H1 (cell line): ENCODE measurements at regions not wholly inside any gene's neighbourhood (a gene's known extent, or its start where the extent isn't known, plus 50 kb on each side); places are given as distances from the start of the nearest gene placed in this dataset.

Source experiments
- CTCF ChIA-PET: fragments of 300-600 bp; sonication (Branson Sonifier 250); formaldehyde crosslinking; loops from one replicate; lab custom pipeline; 2021; ENCODE audit not compliant: partially characterized antibody; lab: Charles Lee
- POLR2A ChIA-PET: fragments of 300-600 bp; sonication (Branson Sonifier 250); formaldehyde crosslinking; loops from one replicate; lab custom pipeline; 2021; ENCODE audit warnings: inconsistent platforms; ENCODE audit not compliant: partially characterized antibody; lab: Charles Lee
- DNase-seq, 2 experiments: peaks; one replicate each; pipeline versions ENCODE4 v3.0.0 to v3.0.0-alpha.2; 2010 to 2022; ENCODE audit warnings: low spot score in 2 of 2, low read depth in 1 of 2, mixed read lengths in 1 of 2
- FAIRE-seq: peaks from 2 replicates; lab custom pipeline; 2011; peaks lifted over from hg19 to GRCh38; lab: Jason Lieb, UNC
- H2AFZ ChIP-seq: 2 replicates; pipeline ENCODE4 v1.8.1; 2012; ENCODE audit warnings: low read length, inconsistent platforms
- H2AK5ac ChIP-seq: 2 replicates; pipeline ENCODE4 v1.6.1; 2013; ENCODE audit warnings: low read depth, low read length
- H2BK120ac ChIP-seq: replicated peaks from 2 replicates; pipeline ENCODE3; 2013; ENCODE audit warnings: low read depth, low read length, inconsistent platforms
- H2BK12ac ChIP-seq: 2 replicates; pipeline ENCODE4 v1.6.1; 2013; ENCODE audit warnings: low read depth, low read length
- H2BK15ac ChIP-seq: 2 replicates; pipeline ENCODE4 v1.6.1; 2013; ENCODE audit warnings: low read length
- H2BK20ac ChIP-seq: 2 replicates; pipeline ENCODE4 v1.6.1; 2013; ENCODE audit warnings: low read length
- H2BK5ac ChIP-seq: 2 replicates; pipeline ENCODE4 v1.6.1; 2013; ENCODE audit warnings: low read depth, low read length
- H3K14ac ChIP-seq: 2 replicates; pipeline ENCODE4 v1.6.1; 2013; ENCODE audit warnings: inconsistent platforms; ENCODE audit not compliant: insufficient read length
- H3K18ac ChIP-seq: 2 replicates; pipeline ENCODE4 v1.6.1; 2013; ENCODE audit warnings: low read length; ENCODE audit errors: extremely low read depth
- H3K23ac ChIP-seq: 2 replicates; pipeline ENCODE4 v1.6.1; 2013; ENCODE audit warnings: inconsistent platforms; ENCODE audit not compliant: insufficient read length
- H3K23me2 ChIP-seq: 2 replicates; pipeline ENCODE4 v1.6.1; 2013; ENCODE audit warnings: low read depth, low read length
- H3K27ac ChIP-seq: 2 replicates; pipeline ENCODE4 v1.6.1; 2011; ENCODE audit warnings: low read depth, low read length, inconsistent platforms
- H3K27me3 ChIP-seq, 4 experiments: replicated peaks in 1 of 4; 1 replicate in 1 of 4; 2 replicates in 3 of 4; pipeline versions ENCODE4 v1.6.1 to v1.8.1; 2011 to 2013; ENCODE audit warnings: low read length in 3 of 4, mild to moderate bottlenecking in 3 of 4, inconsistent platforms in 2 of 4, mixed read lengths in 2 of 4, moderate library complexity in 1 of 4; ENCODE audit not compliant: control insufficient read depth in 3 of 4, insufficient read depth in 3 of 4; ENCODE audit errors: extremely low read depth in 1 of 4
- H3K36me3 ChIP-seq, 4 experiments: 2 replicates each; pipeline versions ENCODE4 v1.6.1 to v1.8.1; 2011 to 2013; ENCODE audit warnings: mild to moderate bottlenecking in 4 of 4, low read length in 3 of 4, moderate library complexity in 2 of 4, control low read depth in 1 of 4, inconsistent platforms in 1 of 4; ENCODE audit not compliant: insufficient read depth in 4 of 4, control insufficient read depth in 2 of 4
- H3K4ac ChIP-seq: replicated peaks from 2 replicates; pipeline ENCODE3; 2013; ENCODE audit warnings: low read length, low read depth, mixed read lengths, inconsistent platforms; ENCODE audit not compliant: insufficient read length
- H3K4me1 ChIP-seq, 4 experiments: replicated peaks in 1 of 4; 1 replicate in 1 of 4; 2 replicates in 3 of 4; pipeline versions ENCODE4 v1.6.1 to v1.8.1; 2011 to 2013; ENCODE audit warnings: low read length in 3 of 4, inconsistent platforms in 2 of 4, mixed read lengths in 1 of 4; ENCODE audit not compliant: insufficient read depth in 4 of 4, control insufficient read depth in 3 of 4
- H3K4me2 ChIP-seq, 2 experiments: 2 replicates each; pipeline versions ENCODE4 v1.6.1 to v1.8.1; 2011 to 2013; ENCODE audit warnings: low read depth in 2 of 2, low read length in 2 of 2, control low read depth in 1 of 2, inconsistent platforms in 1 of 2, mild to moderate bottlenecking in 1 of 2; ENCODE audit not compliant: insufficient read depth in 1 of 2
- H3K4me3 ChIP-seq, 4 experiments: fragments of 200-600, 300-600 bp in 1 of 4; sonication (generic), shearing (Covaris generic), sonication (Bioruptor Twin) in 1 of 4; 2 replicates each; pipeline versions ENCODE4 v1.5.1 to v1.8.1; 2011 to 2016; ENCODE audit warnings: low read length in 4 of 4, low read depth in 3 of 4, control low read depth in 2 of 4, inconsistent platforms in 2 of 4, mild to moderate bottlenecking in 2 of 4, mixed read lengths in 1 of 4, moderate library complexity in 1 of 4; ENCODE audit not compliant: insufficient read depth in 2 of 4; ENCODE audit errors: extremely low read depth in 1 of 4
- H3K56ac ChIP-seq: replicated peaks from 2 replicates; pipeline ENCODE3; 2013; ENCODE audit warnings: low read depth, mild to moderate bottlenecking, mixed read lengths, low read length, inconsistent platforms; ENCODE audit not compliant: insufficient read length
- H3K79me1 ChIP-seq: 2 replicates; pipeline ENCODE4 v1.6.1; 2013; ENCODE audit warnings: low read depth, low read length, control low read depth
- H3K79me2 ChIP-seq, 2 experiments: 2 replicates each; pipeline versions ENCODE4 v1.6.1 to v1.8.1; 2012 to 2013; ENCODE audit warnings: low read length in 2 of 2, mild to moderate bottlenecking in 2 of 2, inconsistent platforms in 1 of 2; ENCODE audit not compliant: insufficient read depth in 2 of 2, control insufficient read depth in 1 of 2
- H3K9ac ChIP-seq, 4 experiments: replicated peaks in 1 of 4; 1 replicate in 1 of 4; 2 replicates in 3 of 4; pipeline versions ENCODE4 v1.6.1 to v1.8.1; 2011 to 2013; ENCODE audit warnings: low read depth in 3 of 4, low read length in 3 of 4, control low read depth in 2 of 4, mild to moderate bottlenecking in 2 of 4, moderate library complexity in 2 of 4, inconsistent platforms in 1 of 4; ENCODE audit errors: extremely low read depth in 1 of 4
- H3K9me3 ChIP-seq, 2 experiments: 2 replicates each; pipeline versions ENCODE4 v1.6.1 to v1.8.1; 2012 to 2013; ENCODE audit warnings: mild to moderate bottlenecking in 2 of 2, moderate library complexity in 2 of 2, control low read depth in 1 of 2, inconsistent platforms in 1 of 2, low read depth in 1 of 2, low read length in 1 of 2, mixed read lengths in 1 of 2; ENCODE audit not compliant: insufficient read depth in 2 of 2
- H4K20me1 ChIP-seq, 2 experiments: replicated peaks in 1 of 2; 2 replicates each; pipeline versions ENCODE3 to v1.8.1; 2011 to 2013; ENCODE audit warnings: inconsistent platforms in 2 of 2, low read length in 2 of 2, mild to moderate bottlenecking in 1 of 2; ENCODE audit not compliant: insufficient read depth in 2 of 2, control insufficient read depth in 1 of 2
- H4K5ac ChIP-seq: 2 replicates; pipeline ENCODE4 v1.6.1; 2013; ENCODE audit warnings: low read length, low read depth, mixed read lengths, inconsistent platforms; ENCODE audit not compliant: insufficient read length
- H4K8ac ChIP-seq: 2 replicates; pipeline ENCODE4 v1.8.0; 2013; ENCODE audit warnings: mild to moderate bottlenecking, moderate library complexity, low read length, inconsistent platforms; ENCODE audit not compliant: insufficient read depth; ENCODE audit errors: extremely low read depth
- H4K91ac ChIP-seq: replicated peaks from 2 replicates; pipeline ENCODE3; 2013; ENCODE audit warnings: low read length, mixed read lengths, inconsistent platforms; ENCODE audit not compliant: insufficient read length
- KDM5A ChIP-seq: fragments of 200-600 bp; IDR thresholded peaks from 2 replicates; pipeline ENCODE4 v1.7.1; 2012; ENCODE audit warnings: mild to moderate bottlenecking, low read length, inconsistent platforms, mixed read lengths
- SP4 ChIP-seq: IDR thresholded peaks from 2 replicates; pipeline ENCODE4 v1.6.1; 2012; ENCODE audit warnings: low read length, inconsistent platforms
- TAF7 ChIP-seq: optimal IDR thresholded peaks from 2 replicates; pipeline ENCODE3; 2011; ENCODE audit warnings: low read depth, mild to moderate bottlenecking, inconsistent platforms, low read length, moderate library complexity, borderline replicate concordance
- TBP ChIP-seq: IDR thresholded peaks from 2 replicates; pipeline ENCODE4 v1.6.1; 2011; ENCODE audit warnings: low read depth, low read length, improper control_type of control experiment
- WGBS, 2 experiments: shearing (Covaris generic) in 1 of 2; methylation state at CpG; one replicate each; pipeline versions ENCODE4 v1.1.6 to v1.1.7; 2013 to 2015; ENCODE audit warnings: low lambda C conversion rate in 2 of 2, mixed read lengths in 2 of 2, inconsistent platforms in 1 of 2, low coverage in 1 of 2, missing lambda C conversion rate in 1 of 2; ENCODE audit not compliant: insufficient replicate concordance in 2 of 2, insufficient coverage in 1 of 2, insufficient read length in 1 of 2; ENCODE audit errors: extremely low coverage in 1 of 2, missing lambda C conversion rate in 1 of 2; 5-methylcytosine and 5-hydroxymethylcytosine counted together
- TF ChIP-seq, protein P1 (sequence below), 3 experiments: IDR thresholded peaks; 1 replicate in 2 of 3; 2 replicates in 1 of 3; pipeline versions ENCODE4 v1.5.1 to v1.6.1; 2011; ENCODE audit warnings: low read length in 3 of 3, mild to moderate bottlenecking in 3 of 3, inconsistent platforms in 2 of 3, low read depth in 1 of 3, moderate library complexity in 1 of 3; ENCODE audit not compliant: insufficient read depth in 1 of 3; ENCODE audit errors: control extremely low read depth in 1 of 3

DNA sequence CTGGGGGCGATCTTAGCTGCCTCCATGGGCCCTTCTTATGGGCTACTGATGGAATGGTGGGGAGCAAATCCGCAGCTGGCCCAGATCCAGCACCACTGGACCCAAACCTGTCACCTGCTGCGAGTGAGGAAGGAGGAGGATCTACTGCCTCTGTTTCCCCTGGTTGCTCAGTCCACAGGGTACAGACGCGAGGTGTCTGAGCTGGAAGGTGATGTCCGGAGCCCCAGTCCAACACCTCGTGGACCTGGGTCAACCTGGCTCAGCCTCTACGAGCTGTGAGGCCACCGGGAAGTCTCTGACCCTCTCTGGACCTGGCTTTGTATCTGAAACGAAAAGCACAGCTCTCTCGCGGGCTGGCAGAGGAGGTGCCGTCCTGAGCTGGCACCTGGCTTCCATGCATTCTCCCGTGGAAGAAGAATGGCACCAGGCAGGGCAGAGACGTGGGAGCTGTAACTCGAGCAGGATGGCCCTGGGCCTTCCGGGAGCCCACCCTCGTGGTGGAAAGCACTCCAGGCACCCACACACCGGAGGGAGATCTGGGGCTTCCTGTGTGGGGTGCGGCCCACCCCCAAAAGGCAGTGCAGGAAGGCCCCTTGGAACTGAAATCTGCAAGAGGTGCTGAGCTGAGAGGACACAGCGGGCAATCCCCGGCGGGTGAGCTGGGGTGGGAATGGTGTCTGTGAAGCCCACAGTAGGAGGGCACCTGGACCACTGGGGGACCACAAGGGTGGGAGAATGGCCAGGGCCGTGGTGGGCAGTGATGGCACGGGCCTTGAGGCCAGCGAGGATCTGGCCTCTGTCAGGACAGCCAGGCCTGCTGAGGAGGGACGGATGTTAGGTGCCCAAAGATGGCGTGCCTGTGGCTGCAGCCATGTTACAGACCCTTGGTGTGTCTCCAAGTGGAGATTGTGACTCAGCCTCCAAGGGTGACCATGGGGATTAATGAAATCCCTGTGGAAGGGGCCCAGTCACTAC lies 133.4 kb downstream of the OLFM1 start:
- Histone ChIP-seq H3K9me3 (no peaks in the 10 kb centered on the region), H3K4ac (peak overlapping the region; percentile 41), H3K23me2 (peaks cover 4% of the 10 kb centered on the region), H3K4me3 (no peak overlapping the region), H3K4me2 (no peak overlapping the region), H3K27ac (no peak overlapping the region), H3K23ac (no peak overlapping the region), H3K79me1 (no peaks in the 10 kb centered on the region), H2BK15ac (0 out of 2 replicates have a peak overlapping the region, but pooled peaks have one; percentile 40), H2BK20ac (peak overlapping the region; percentile 90), H4K91ac (peak overlapping the region; percentile 93), H2AFZ (no peak overlapping the region), H4K5ac (no peak overlapping the region), H3K79me2 (no peaks in the 10 kb centered on the region), H3K56ac (no peak overlapping the region), H2BK120ac (peak overlapping the region; percentile 41), H3K14ac (no peak overlapping the region), H4K20me1 (peaks cover 0 to 5% of the 10 kb centered on the region in 2 experiments), H3K27me3 (no peaks in the 10 kb centered on the region; a peak in 1 of 7 replicates), H4K8ac (no peak overlapping the region; the same call in 1 of the 2 replicates), H3K18ac (no peak overlapping the region; the same call in 1 of the 2 replicates), H2BK12ac (peak overlapping the region; percentile 96), H2BK5ac (peak overlapping the region; percentile 18; the same call in 1 of the 2 replicates), H2AK5ac (peak overlapping the region; percentile 60; the same call in 1 of the 2 replicates), H3K36me3 (no peaks in the 10 kb centered on the region; a peak in 1 of 8 replicates), H3K4me1 (peaks cover 18 to 48% (median 38%) of the 10 kb centered on the region in 4 experiments), H3K9ac (no peak overlapping the region)
- 89% methylated on average over 28 of the region's 28 CpGs; no CpG with 5 or more reads in 1 of the 2 experiments for WGBS, 2 experiments
- CTCF ChIA-PET, result interaction anchor here (1.1 to 2.0 kb wide), 12 partner anchors 9 to 192 kb away, joined by 3 to 9 read pairs (median 4); no protein-coding TSS in a partner anchor
- FAIRE-seq (no peak), DNase-seq (no peak)
- POLR2A ChIA-PET, result no interaction called here
- TF ChIP-seq, protein P1, sequence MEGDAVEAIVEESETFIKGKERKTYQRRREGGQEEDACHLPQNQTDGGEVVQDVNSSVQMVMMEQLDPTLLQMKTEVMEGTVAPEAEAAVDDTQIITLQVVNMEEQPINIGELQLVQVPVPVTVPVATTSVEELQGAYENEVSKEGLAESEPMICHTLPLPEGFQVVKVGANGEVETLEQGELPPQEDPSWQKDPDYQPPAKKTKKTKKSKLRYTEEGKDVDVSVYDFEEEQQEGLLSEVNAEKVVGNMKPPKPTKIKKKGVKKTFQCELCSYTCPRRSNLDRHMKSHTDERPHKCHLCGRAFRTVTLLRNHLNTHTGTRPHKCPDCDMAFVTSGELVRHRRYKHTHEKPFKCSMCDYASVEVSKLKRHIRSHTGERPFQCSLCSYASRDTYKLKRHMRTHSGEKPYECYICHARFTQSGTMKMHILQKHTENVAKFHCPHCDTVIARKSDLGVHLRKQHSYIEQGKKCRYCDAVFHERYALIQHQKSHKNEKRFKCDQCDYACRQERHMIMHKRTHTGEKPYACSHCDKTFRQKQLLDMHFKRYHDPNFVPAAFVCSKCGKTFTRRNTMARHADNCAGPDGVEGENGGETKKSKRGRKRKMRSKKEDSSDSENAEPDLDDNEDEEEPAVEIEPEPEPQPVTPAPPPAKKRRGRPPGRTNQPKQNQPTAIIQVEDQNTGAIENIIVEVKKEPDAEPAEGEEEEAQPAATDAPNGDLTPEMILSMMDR (IDR thresholded peaks at IDR 0.05; ENCODE audit: control extremely low read depth in 1 of 3, insufficient read depth in 1 of 3, low read depth in 1 of 3, low read length in 3 of 3), result no peak
- no peak for TF ChIP-seq TAF7
- no peak for TF ChIP-seq TBP
- no peak for TF ChIP-seq SP4
- no peak for TF ChIP-seq KDM5A
